ENCODE measurements at regions not wholly inside any gene's neighbourhood (a gene's known extent, or its start where the extent isn't known, plus 50 kb on each side); places are given as distances from the start of the nearest gene placed in this dataset.

- ATAC-seq: no peak
- no peak overlapping the region for H3K4me3 Mint-ChIP-seq
- H3K36me3 Mint-ChIP-seq (ENCODE audit: low read depth): no peaks in the 10 kb centered on the region
- H3F3A ChIP-seq (replicated peaks; ENCODE audit: low read depth): no peaks in the 10 kb centered on the region
- no peak for TF ChIP-seq CREB1 (CRISPR knock-in tag; IDR thresholded peaks at IDR 0.05; ENCODE audit: low read depth)
- TF ChIP-seq EZH2 (IDR thresholded peaks at IDR 0.05; ENCODE audit: low read depth, unreplicated experiment): no peak
- TF ChIP-seq REST (IDR thresholded peaks at IDR 0.05; ENCODE audit: unreplicated experiment): no peak
- TF ChIP-seq ZNF331 (CRISPR knock-in tag; IDR thresholded peaks at IDR 0.05; ENCODE audit: low read depth): no peak
- no peak for TF ChIP-seq STAT1 (IDR thresholded peaks at IDR 0.05; ENCODE audit: unreplicated experiment)
- no peak for TF ChIP-seq CTCF (conservative IDR thresholded peaks at IDR 0.05; ENCODE audit: low read depth in 2 of 2)
- TF ChIP-seq ZNF114 (CRISPR knock-in tag; IDR thresholded peaks at IDR 0.05): no peak
- no peak for TF ChIP-seq EZH2phosphoT487 (IDR thresholded peaks at IDR 0.05; ENCODE audit: unreplicated experiment)
- TF ChIP-seq JUNB (IDR thresholded peaks at IDR 0.05; ENCODE audit: unreplicated experiment): no peak
- no peak for TF ChIP-seq NANOG (IDR thresholded peaks at IDR 0.05; ENCODE audit: borderline replicate concordance)
- no peak for TF ChIP-seq ETS1 (IDR thresholded peaks at IDR 0.05)
- TF ChIP-seq POLR2AphosphoS5 (IDR thresholded peaks at IDR 0.05; ENCODE audit: low read depth): no peak
- no peak for TF ChIP-seq ZNF462 (CRISPR knock-in tag; IDR thresholded peaks at IDR 0.05)
- no peaks in the 10 kb centered on the region for H3K79me2 ChIP-seq (replicated peaks; ENCODE audit: insufficient read depth)
- no peak overlapping the region for H3K27ac ChIP-seq (ENCODE audit: low read depth)
- no peaks in the 10 kb centered on the region for H3K4me1 Mint-ChIP-seq
- H4K20me1 ChIP-seq (replicated peaks; ENCODE audit: insufficient read depth): no peaks in the 10 kb centered on the region
- no peak overlapping the region for H3K4me2 ChIP-seq
- no peaks in the 10 kb centered on the region for H3K4me1 ChIP-seq (ENCODE audit: insufficient read depth)
- no peak overlapping the region for H3K27ac Mint-ChIP-seq
- no peaks in the 10 kb centered on the region for H3K9me3 Mint-ChIP-seq
- no peaks in the 10 kb centered on the region for H3K9me2 ChIP-seq (ENCODE audit: insufficient read depth)
- no peak overlapping the region for H3K4me3 ChIP-seq
- no peak for DNase-seq (ENCODE audit: low spot score)
- no peaks in the 10 kb centered on the region for H3K27me3 Mint-ChIP-seq (ENCODE audit: insufficient read depth, low read depth, poor library complexity)
- no peaks in the 10 kb centered on the region for H3K27me3 ChIP-seq (ENCODE audit: insufficient read depth)
- H3K36me3 ChIP-seq (ENCODE audit: insufficient read depth): no peaks in the 10 kb centered on the region
- no peak overlapping the region for H2AFZ ChIP-seq
Measured at GRCh38 chr13:83440465-83440864, 441.8 kb downstream of the SLITRK1 start.
